ENCODE measurements at regions not wholly inside any gene's neighbourhood (a gene's known extent, or its start where the extent isn't known, plus 50 kb on each side); places are given as distances from the start of the nearest gene placed in this dataset.

DNA sequence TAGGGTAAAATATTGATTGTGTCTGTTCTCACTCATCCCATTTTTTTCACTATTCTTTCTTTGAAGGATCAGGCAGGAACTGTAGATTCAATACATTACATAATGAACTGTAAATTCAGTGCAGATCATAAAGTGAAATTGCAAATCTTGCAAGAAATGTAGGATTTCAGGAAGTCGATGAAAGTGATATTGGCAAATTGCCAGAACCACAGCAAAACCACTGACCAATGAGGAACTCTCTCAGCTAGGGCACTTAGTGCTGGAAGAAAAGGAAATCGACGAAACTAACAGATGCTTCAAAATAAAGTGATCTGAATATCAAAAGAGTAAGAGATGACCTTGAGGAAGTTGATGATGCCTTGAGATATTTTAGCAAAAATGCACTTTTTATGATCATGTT is 157.6 kb downstream of the AACS start:
- TF ChIP-seq EZH2 (IDR thresholded peaks at IDR 0.05), result no peak
- TF ChIP-seq, protein P1, sequence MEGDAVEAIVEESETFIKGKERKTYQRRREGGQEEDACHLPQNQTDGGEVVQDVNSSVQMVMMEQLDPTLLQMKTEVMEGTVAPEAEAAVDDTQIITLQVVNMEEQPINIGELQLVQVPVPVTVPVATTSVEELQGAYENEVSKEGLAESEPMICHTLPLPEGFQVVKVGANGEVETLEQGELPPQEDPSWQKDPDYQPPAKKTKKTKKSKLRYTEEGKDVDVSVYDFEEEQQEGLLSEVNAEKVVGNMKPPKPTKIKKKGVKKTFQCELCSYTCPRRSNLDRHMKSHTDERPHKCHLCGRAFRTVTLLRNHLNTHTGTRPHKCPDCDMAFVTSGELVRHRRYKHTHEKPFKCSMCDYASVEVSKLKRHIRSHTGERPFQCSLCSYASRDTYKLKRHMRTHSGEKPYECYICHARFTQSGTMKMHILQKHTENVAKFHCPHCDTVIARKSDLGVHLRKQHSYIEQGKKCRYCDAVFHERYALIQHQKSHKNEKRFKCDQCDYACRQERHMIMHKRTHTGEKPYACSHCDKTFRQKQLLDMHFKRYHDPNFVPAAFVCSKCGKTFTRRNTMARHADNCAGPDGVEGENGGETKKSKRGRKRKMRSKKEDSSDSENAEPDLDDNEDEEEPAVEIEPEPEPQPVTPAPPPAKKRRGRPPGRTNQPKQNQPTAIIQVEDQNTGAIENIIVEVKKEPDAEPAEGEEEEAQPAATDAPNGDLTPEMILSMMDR (IDR thresholded peaks at IDR 0.05), result no peak
- no peak for TF ChIP-seq EZH2phosphoT487 (IDR thresholded peaks at IDR 0.05)
- peaks cover 3% of the 10 kb centered on the region for H3K9me3 Mint-ChIP-seq
- H3K36me3 ChIP-seq, result no peaks in the 10 kb centered on the region
- H3K4me1 Mint-ChIP-seq, result peaks cover 3% of the 10 kb centered on the region
- no peaks in the 10 kb centered on the region for H3K27me3 ChIP-seq
- H3K79me2 ChIP-seq (ENCODE audit: low read depth), result no peaks in the 10 kb centered on the region
- H4K20me1 ChIP-seq (ENCODE audit: low read depth), result no peaks in the 10 kb centered on the region
- no peak overlapping the region for H3K4me3 ChIP-seq
- no peaks in the 10 kb centered on the region for H3K36me3 Mint-ChIP-seq
- H3F3A ChIP-seq (ENCODE audit: low read depth), result no peaks in the 10 kb centered on the region
- no peak overlapping the region for H3K9ac ChIP-seq
- H3K4me3 Mint-ChIP-seq, result no peak overlapping the region
- no peak overlapping the region for H3K27ac Mint-ChIP-seq
- no peak overlapping the region for H2AFZ ChIP-seq (replicated peaks)
- no peak overlapping the region for H3K4me2 ChIP-seq
- H3K4me1 ChIP-seq, result peaks cover 4% of the 10 kb centered on the region
- no peak for DNase-seq (ENCODE audit: low spot score)
- H3K27ac ChIP-seq, result no peak overlapping the region
- H3K9me3 ChIP-seq (ENCODE audit: low read depth), result no peaks in the 10 kb centered on the region
- peaks cover 8% of the 10 kb centered on the region for H3K27me3 Mint-ChIP-seq (ENCODE audit: insufficient read depth, low read depth)

DNA sequence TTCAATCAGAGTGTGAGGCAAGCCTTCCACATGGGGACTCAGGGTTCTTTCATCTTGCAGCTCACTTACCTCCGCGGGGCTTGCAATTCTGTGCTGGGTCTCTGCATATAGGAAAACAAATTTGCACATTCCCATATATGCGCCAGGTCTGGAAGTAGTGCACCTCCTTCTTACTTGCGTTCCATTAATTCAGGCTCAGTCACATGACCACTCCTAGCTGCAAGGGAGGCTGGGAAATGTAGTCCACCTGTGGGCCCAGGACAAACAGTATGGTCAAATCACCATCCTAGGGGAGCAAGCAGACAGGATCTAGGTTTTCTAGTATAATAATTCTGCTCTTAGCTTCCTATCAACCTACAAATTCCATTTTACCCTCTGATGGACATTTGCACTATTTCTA is 160.4 kb downstream of the AACS start:
- Histone ChIP-seq H3K9me3 (ENCODE audit: low read depth) (no peaks in the 10 kb centered on the region), H3K4me3 (no peak overlapping the region), H3K79me2 (ENCODE audit: low read depth) (no peaks in the 10 kb centered on the region), H3K27me3 (no peaks in the 10 kb centered on the region), H3K4me1 (peaks cover 13% of the 10 kb centered on the region), H4K20me1 (ENCODE audit: low read depth) (no peaks in the 10 kb centered on the region), H2AFZ (replicated peaks) (no peak overlapping the region), H3K9ac (no peak overlapping the region), H3K4me2 (no peak overlapping the region), H3F3A (ENCODE audit: low read depth) (no peaks in the 10 kb centered on the region), H3K36me3 (no peaks in the 10 kb centered on the region), H3K27ac (no peak overlapping the region)
- H3K4me3 Mint-ChIP-seq, result no peak overlapping the region
- H3K9me3 Mint-ChIP-seq, result peaks cover 3% of the 10 kb centered on the region
- TF ChIP-seq EZH2phosphoT487 (IDR thresholded peaks at IDR 0.05) (no peak), EZH2 (IDR thresholded peaks at IDR 0.05) (no peak)
- TF ChIP-seq, protein P1 (IDR thresholded peaks at IDR 0.05), result no peak
- H3K4me1 Mint-ChIP-seq, result peaks cover 11% of the 10 kb centered on the region
- H3K36me3 Mint-ChIP-seq, result no peaks in the 10 kb centered on the region
- peaks cover 13% of the 10 kb centered on the region for H3K27me3 Mint-ChIP-seq (ENCODE audit: insufficient read depth, low read depth)
- DNase-seq (ENCODE audit: low spot score), result no peak
- no peak overlapping the region for H3K27ac Mint-ChIP-seq

DNA sequence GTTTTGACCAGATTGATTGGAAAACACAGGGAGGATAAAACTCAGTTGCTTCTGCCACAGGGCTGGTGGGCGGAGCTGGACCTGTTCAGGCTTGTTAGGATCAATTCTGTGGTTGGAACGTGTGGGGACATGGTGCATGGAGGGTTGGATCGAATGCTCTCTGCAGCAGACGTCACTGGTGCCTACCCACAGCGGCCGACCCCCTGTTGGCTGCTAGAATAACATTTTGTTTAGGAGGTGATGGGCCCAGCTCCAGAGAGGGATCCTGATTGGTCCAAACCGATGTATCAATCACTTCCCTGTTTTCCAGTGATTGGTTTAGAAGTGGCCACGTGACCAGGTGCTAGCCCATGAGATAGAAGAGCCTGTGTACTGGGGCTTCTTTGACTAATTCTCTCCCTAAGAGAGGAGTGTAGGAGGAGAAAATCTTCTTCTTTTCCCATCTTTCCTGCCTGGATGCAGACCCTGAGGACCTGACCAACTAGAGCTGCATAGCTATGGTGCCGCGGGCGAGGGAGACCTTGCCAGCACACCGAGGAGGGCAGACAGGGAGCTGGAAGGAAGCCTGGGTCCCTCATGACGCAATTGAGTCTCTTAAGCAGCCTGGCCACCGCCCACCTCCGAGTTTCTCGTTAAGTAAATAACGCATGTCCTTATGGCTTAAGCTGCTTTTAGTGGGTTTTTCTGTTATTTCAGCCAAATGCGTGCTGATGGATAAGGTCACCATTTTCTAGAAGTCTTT is 163.5 kb downstream of the AACS start:
- H3F3A ChIP-seq (ENCODE audit: low read depth), result no peaks in the 10 kb centered on the region
- no peaks in the 10 kb centered on the region for H3K27me3 ChIP-seq
- Mint-ChIP-seq H3K4me3 (no peak overlapping the region), H3K36me3 (no peaks in the 10 kb centered on the region), H3K4me1 (peaks cover 10% of the 10 kb centered on the region), H3K9me3 (peaks cover 5% of the 10 kb centered on the region), H3K27me3 (ENCODE audit: insufficient read depth, low read depth) (peaks cover 10% of the 10 kb centered on the region), H3K27ac (no peak overlapping the region)
- H3K4me1 ChIP-seq, result peaks cover 13% of the 10 kb centered on the region
- H3K36me3 ChIP-seq, result no peaks in the 10 kb centered on the region
- H3K4me3 ChIP-seq, result no peak overlapping the region
- no peak overlapping the region for H3K27ac ChIP-seq
- TF ChIP-seq, protein P1 (IDR thresholded peaks at IDR 0.05), result no peak
- TF ChIP-seq EZH2phosphoT487 (IDR thresholded peaks at IDR 0.05) (no peak), EZH2 (IDR thresholded peaks at IDR 0.05) (no peak)
- no peak overlapping the region for H2AFZ ChIP-seq (replicated peaks)
- no peak for DNase-seq (ENCODE audit: low spot score)
- no peak overlapping the region for H3K4me2 ChIP-seq
- no peaks in the 10 kb centered on the region for H4K20me1 ChIP-seq (ENCODE audit: low read depth)
- no peaks in the 10 kb centered on the region for H3K9me3 ChIP-seq (ENCODE audit: low read depth)
- H3K79me2 ChIP-seq (ENCODE audit: low read depth), result no peaks in the 10 kb centered on the region
- H3K9ac ChIP-seq, result no peak overlapping the region
